HCT116 (cell line): ENCODE measurements at regions not wholly inside any gene's neighbourhood (a gene's known extent, or its start where the extent isn't known, plus 50 kb on each side); places are given as distances from the start of the nearest gene placed in this dataset.

Experiments used
- ATAC-seq: fragments of 200-7000 bp; cut with Tn5 transposase; 2 replicates; pipeline ENCODE4 v1.9.1; 2020; ENCODE audit warnings: mild to moderate bottlenecking, moderate library complexity
- BruUV-seq: library from RNA; stranded (reverse); fragments of 400-500 nt; replicated peaks from 2 replicates; lab custom pipeline; 2021; lab: Mats Ljungman, UMichigan
- CTCF ChIA-PET: fragments of 300-600 bp; sonication (Branson Sonifier 250); formaldehyde crosslinking; loops from one replicate; lab custom pipeline; 2021; ENCODE audit warnings: antibody characterized with exemption; lab: Charles Lee
- POLR2A ChIA-PET: fragments of 300-600, 350-600 bp; sonication (Branson Sonifier 250); formaldehyde crosslinking; loops from one replicate; lab custom pipeline; 2021; ENCODE audit warnings: antibody characterized with exemption; lab: Charles Lee
- RAD21 ChIA-PET, 2 experiments: fragments of 300-600 bp; sonication (Branson Sonifier 250); formaldehyde crosslinking; loops; one replicate each; lab custom pipeline; 2023; ENCODE audit warnings: low total read pairs in 2 of 2; ENCODE audit not compliant: uncharacterized antibody in 2 of 2, unreplicated experiment in 2 of 2, low non-redundant PET in 1 of 2; lab: Charles Lee
- DNase-seq: peaks from one replicate; pipeline ENCODE4 v3.0.0-alpha.2; 2010; ENCODE audit warnings: low read depth, low spot score
- H2AFZ ChIP-seq: fragments of 200-600 bp; shearing (Covaris generic), sonication (generic); 2 replicates; pipeline ENCODE4 v1.6.1; 2017; ENCODE audit warnings: low read depth, mixed run types, mixed read lengths, antibody characterized with exemption, low read length; ENCODE audit not compliant: poor library complexity, severe bottlenecking
- H3K27ac ChIP-seq: 2 replicates; pipeline ENCODE4 v1.5.1; 2012; ENCODE audit warnings: low read depth, low read length
- H3K27me3 ChIP-seq: fragments of 200-600 bp; sonication (generic); 2 replicates; pipeline ENCODE4 v1.6.1; 2016; ENCODE audit warnings: mixed run types, low read length, mixed read lengths; ENCODE audit not compliant: insufficient read depth
- H3K36me3 ChIP-seq, 2 experiments: fragments of 200-500 bp in 1 of 2; fragments of 200-600 bp in 1 of 2; sonication (Bioruptor generic) in 1 of 2; sonication (generic) in 1 of 2; 2 replicates each; pipeline versions ENCODE4 v1.5.1 to v1.6.1; 2014 to 2016; ENCODE audit warnings: low read length in 2 of 2, inconsistent platforms in 1 of 2, mixed read lengths in 1 of 2, mixed run types in 1 of 2; ENCODE audit not compliant: insufficient read depth in 2 of 2, control insufficient read depth in 1 of 2
- H3K4me1 ChIP-seq, 2 experiments: fragments of 200-600 bp in 1 of 2; sonication (generic) in 1 of 2; 2 replicates each; pipeline versions ENCODE4 v1.5.1 to v1.6.1; 2012 to 2017; ENCODE audit warnings: low read length in 2 of 2, inconsistent platforms in 1 of 2, mild to moderate bottlenecking in 1 of 2, mixed read lengths in 1 of 2, mixed run types in 1 of 2, moderate library complexity in 1 of 2; ENCODE audit not compliant: insufficient read depth in 2 of 2, control insufficient read depth in 1 of 2
- H3K4me2 ChIP-seq: fragments of 200-600 bp; sonication (generic); 2 replicates; pipeline ENCODE4 v1.6.1; 2017; ENCODE audit warnings: mixed run types, low read length, mixed read lengths
- H3K4me3 ChIP-seq, 2 experiments: fragments of 200-600 bp in 1 of 2; sonication (generic) in 1 of 2; replicated peaks in 1 of 2; 2 replicates each; pipeline ENCODE4 v1.5.1; 2011 to 2016; ENCODE audit warnings: low read length in 2 of 2, control low read depth in 1 of 2, low read depth in 1 of 2, mild to moderate bottlenecking in 1 of 2, mixed read lengths in 1 of 2, mixed run types in 1 of 2
- H3K79me2 ChIP-seq: fragments of 200-600 bp; sonication (generic); 2 replicates; pipeline ENCODE4 v1.6.1; 2017; ENCODE audit warnings: mild to moderate bottlenecking, mixed run types, low read length, moderate library complexity, mixed read lengths; ENCODE audit not compliant: insufficient read depth
- H3K9ac ChIP-seq: fragments of 200-600 bp; sonication (generic); 2 replicates; pipeline ENCODE4 v1.6.1; 2016; ENCODE audit warnings: low read length, mixed read lengths
- H3K9me2 ChIP-seq: fragments of 200-600 bp; sonication (generic), shearing (Covaris generic); 2 replicates; pipeline ENCODE4 v1.6.1; 2017; ENCODE audit warnings: mixed run types, mild to moderate bottlenecking, moderate library complexity; ENCODE audit not compliant: insufficient read depth
- H3K9me3 ChIP-seq, 2 experiments: fragments of 200-500 bp in 1 of 2; fragments of 200-600 bp in 1 of 2; sonication (Bioruptor generic) in 1 of 2; sonication (generic) in 1 of 2; 2 replicates each; pipeline ENCODE4 v1.6.1; 2014 to 2017; ENCODE audit warnings: low read length in 2 of 2, mixed read lengths in 2 of 2, inconsistent platforms in 1 of 2, low read depth in 1 of 2, mild to moderate bottlenecking in 1 of 2, mixed run types in 1 of 2, moderate library complexity in 1 of 2; ENCODE audit not compliant: control insufficient read depth in 1 of 2, insufficient read depth in 1 of 2
- H4K20me1 ChIP-seq: fragments of 200-600 bp; sonication (generic), shearing (Covaris generic); 2 replicates; pipeline ENCODE4 v1.6.1; 2017; ENCODE audit warnings: mixed run types, mild to moderate bottlenecking, moderate library complexity; ENCODE audit not compliant: insufficient read depth
- ATF3 ChIP-seq: IDR thresholded peaks from 2 replicates; pipeline ENCODE4 v1.6.1; 2012
- CTCF ChIP-seq, 3 experiments: fragments of 200-600 bp in 1 of 3; sonication (generic) in 1 of 3; IDR thresholded peaks in 2 of 3; conservative IDR thresholded peaks in 1 of 3; 2 replicates each; pipeline ENCODE4 v1.5.1; 2012 to 2017; ENCODE audit warnings: low read depth in 2 of 3, low read length in 2 of 3, antibody characterized with exemption in 1 of 3, borderline replicate concordance in 1 of 3, control low read depth in 1 of 3, mild to moderate bottlenecking in 1 of 3, mixed read lengths in 1 of 3, mixed run types in 1 of 3, moderate library complexity in 1 of 3; ENCODE audit not compliant: insufficient read depth in 1 of 3
- ELF1 ChIP-seq: IDR thresholded peaks from 2 replicates; pipeline ENCODE4 v1.6.1; 2012; ENCODE audit warnings: low read depth, borderline replicate concordance
- POLR2A ChIP-seq: IDR thresholded peaks from 2 replicates; pipeline ENCODE4 v1.7.0; 2011; ENCODE audit warnings: borderline replicate concordance; ENCODE audit not compliant: insufficient read depth, insufficient read length; ENCODE audit errors: extremely low read depth
- RAD21 ChIP-seq: IDR thresholded peaks from 2 replicates; pipeline ENCODE4 v1.6.1; 2012; ENCODE audit warnings: low read depth, mild to moderate bottlenecking
- intact Hi-C: fragments of 100-400 bp; cut with micrococcal nuclease; formaldehyde crosslinking; loops from 2 replicates; pipeline ENCODE4 v1.10.0; 2022
- TF ChIP-seq, protein P1 (sequence below): IDR thresholded peaks from 2 replicates; pipeline ENCODE4 v1.6.1; 2012

GRCh38 chr5:61623401-61624069 lies 291.5 kb downstream of the ZSWIM6 start:
- TF ChIP-seq CTCF (IDR thresholded peaks at IDR 0.05 in 2 of 3, conservative IDR thresholded peaks at IDR 0.05 in 1 of 3; ENCODE audit: borderline replicate concordance in 1 of 3, insufficient read depth in 1 of 3, low read depth in 2 of 3, low read length in 2 of 3) = peak in 2 of 3 experiments; percentile 40 to 53; a peak in 3 of 6 replicates
- TF ChIP-seq, protein P1, sequence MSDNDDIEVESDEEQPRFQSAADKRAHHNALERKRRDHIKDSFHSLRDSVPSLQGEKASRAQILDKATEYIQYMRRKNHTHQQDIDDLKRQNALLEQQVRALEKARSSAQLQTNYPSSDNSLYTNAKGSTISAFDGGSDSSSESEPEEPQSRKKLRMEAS = no peak
- no peak for TF ChIP-seq ELF1
- TF ChIP-seq ATF3 = no peak
- peak; percentile 21; the same call in 1 of the 2 replicates for TF ChIP-seq RAD21
- TF ChIP-seq POLR2A = no peak
- no peak overlapping the region for H3K9ac ChIP-seq
- BruUV-seq = no TSS peak
- H2AFZ ChIP-seq = no peak overlapping the region
- H4K20me1 ChIP-seq = no peaks in the 10 kb centered on the region
- DNase-seq (no peak), ATAC-seq (peak; percentile 83)
- no peaks in the 10 kb centered on the region for H3K9me3 ChIP-seq
- H3K4me1 ChIP-seq = no peaks in the 10 kb centered on the region
- no peak overlapping the region for H3K4me2 ChIP-seq
- H3K27ac ChIP-seq = no peak overlapping the region
- intact Hi-C loops = no loop called here
- POLR2A ChIA-PET = no interaction called here
- CTCF ChIA-PET = interaction anchor here (0.9 to 1.2 kb wide), 2 partner anchors 9 to 99 kb away, joined by 3 to 4 read pairs; no protein-coding TSS in a partner anchor
- H3K4me3 ChIP-seq = no peak overlapping the region
- RAD21 ChIA-PET = no interaction called here
- no peaks in the 10 kb centered on the region for H3K9me2 ChIP-seq
- no peaks in the 10 kb centered on the region for H3K27me3 ChIP-seq
- no peaks in the 10 kb centered on the region for H3K36me3 ChIP-seq
- H3K79me2 ChIP-seq = no peaks in the 10 kb centered on the region
